K562 (cell line): ENCODE measurements at regions not wholly inside any gene's neighbourhood (a gene's known extent, or its start where the extent isn't known, plus 50 kb on each side); places are given as distances from the start of the nearest gene placed in this dataset.

Experiments
- ATAC-seq: fragments of 200-7000 bp; cut with Tn5 transposase; 3 replicates; pipeline ENCODE4 v1.9.1; 2020; ENCODE audit warnings: moderate library complexity
- BruUV-seq: library from RNA; stranded (reverse); fragments of 400-500 nt; replicated peaks from 2 replicates; lab custom pipeline; 2021; lab: Mats Ljungman, UMichigan
- CTCF ChIA-PET: fragments of 300-600 bp; formaldehyde crosslinking; extraction: SDS; loops from one replicate; lab custom pipeline; 2021; ENCODE audit warnings: low intra/inter-chr PET ratio; lab: Yijun Ruan, JAX
- POLR2A ChIA-PET: fragments of 300-600, 350-650 bp; sonication (Branson Sonifier 250); formaldehyde crosslinking; extraction: SDS; loops from one replicate; lab custom pipeline; 2021; ENCODE audit warnings: antibody characterized with exemption, inconsistent platforms; lab: Yijun Ruan, JAX
- DNase-seq, 4 experiments: peaks; one replicate each; pipeline versions ENCODE4 v3.0.0 to v3.0.0-alpha.2; 2011 to 2018; ENCODE audit warnings: low spot score in 3 of 4, mixed read lengths in 3 of 4; ENCODE audit errors: extremely low read depth in 1 of 4
- FAIRE-seq: peaks from 2 replicates; lab custom pipeline; 2011; peaks lifted over from hg19 to GRCh38; lab: Jason Lieb, UNC
- H2AFZ ChIP-seq: 2 replicates; pipeline ENCODE4 v1.6.0; 2011; ENCODE audit warnings: low read depth, low read length, control low read depth, inconsistent platforms
- H3K27ac ChIP-seq: fragments of 200-600 bp; 3 replicates; pipeline ENCODE4 v1.8.0; 2011; ENCODE audit warnings: low read depth, mild to moderate bottlenecking, control low read depth, inconsistent platforms, low read length, moderate library complexity, mixed read lengths; ENCODE audit errors: extremely low read depth
- H3K27me3 ChIP-seq, 2 experiments: fragments of 300-600 bp in 1 of 2; 2 replicates in 1 of 2; 3 replicates in 1 of 2; pipeline versions ENCODE4 v1.6.0 to v1.8.0; 2011; ENCODE audit warnings: inconsistent platforms in 2 of 2, low read length in 2 of 2, mild to moderate bottlenecking in 1 of 2, mixed read lengths in 1 of 2, moderate library complexity in 1 of 2; ENCODE audit not compliant: control insufficient read depth in 2 of 2, insufficient read depth in 2 of 2
- H3K36me3 ChIP-seq: fragments of 300-600 bp; 3 replicates; pipeline ENCODE4 v1.8.0; 2011; ENCODE audit warnings: mild to moderate bottlenecking, low read length, inconsistent platforms; ENCODE audit not compliant: control insufficient read depth, insufficient read depth
- H3K4me1 ChIP-seq, 2 experiments: fragments of 200-600 bp in 1 of 2; replicated peaks in 1 of 2; 2 replicates in 1 of 2; 3 replicates in 1 of 2; pipeline versions ENCODE4 v1.5.1 to v1.8.0; 2011; ENCODE audit warnings: inconsistent platforms in 2 of 2, low read length in 2 of 2, mild to moderate bottlenecking in 1 of 2, mixed read lengths in 1 of 2, moderate library complexity in 1 of 2; ENCODE audit not compliant: control insufficient read depth in 2 of 2, insufficient read depth in 2 of 2
- H3K4me2 ChIP-seq: 2 replicates; pipeline ENCODE4 v1.6.1; 2011; ENCODE audit warnings: low read length, control low read depth, inconsistent platforms, mixed read lengths; ENCODE audit not compliant: insufficient read depth
- H3K4me3 ChIP-seq: fragments of 200-600 bp; sonication (generic), shearing (Covaris generic); 2 replicates; pipeline ENCODE4 v1.5.1; 2016; ENCODE audit warnings: control low read depth, inconsistent platforms
- H3K79me2 ChIP-seq: fragments of 200-600 bp; 3 replicates; pipeline ENCODE4 v1.8.0; 2011; ENCODE audit warnings: low read length, inconsistent platforms; ENCODE audit not compliant: control insufficient read depth, insufficient read depth
- H3K9ac ChIP-seq, 2 experiments: 2 replicates each; pipeline versions ENCODE4 v1.6.0 to v1.6.1; 2011; ENCODE audit warnings: low read depth in 2 of 2, low read length in 2 of 2, control low read depth in 1 of 2, inconsistent platforms in 1 of 2, mild to moderate bottlenecking in 1 of 2, mixed read lengths in 1 of 2; ENCODE audit not compliant: insufficient read depth in 1 of 2
- H3K9me1 ChIP-seq: one replicate; pipeline ENCODE4 v1.6.0; 2011; ENCODE audit warnings: inconsistent platforms, mild to moderate bottlenecking, low read length, moderate library complexity; ENCODE audit not compliant: control insufficient read depth, insufficient read depth
- H3K9me3 ChIP-seq: replicated peaks from 2 replicates; pipeline ENCODE4 v1.5.1; 2011; ENCODE audit warnings: low read depth, low read length, inconsistent platforms; ENCODE audit not compliant: control insufficient read depth, insufficient read depth
- H4K20me1 ChIP-seq: replicated peaks from 2 replicates; pipeline ENCODE4 v1.6.1; 2011; ENCODE audit warnings: low read length, inconsistent platforms, mixed read lengths; ENCODE audit not compliant: control insufficient read depth, insufficient read depth
- HNRNPH1 ChIP-seq: fragments of 200-400 bp; formaldehyde crosslinking; optimal IDR thresholded peaks from 2 replicates; pipeline ENCODE3; 2017; ENCODE audit warnings: low read depth, mild to moderate bottlenecking, low read length, moderate library complexity
- OTX1 ChIP-seq: fragments of 450-650 bp; formaldehyde crosslinking; IDR thresholded peaks from 2 replicates; pipeline ENCODE4 v1.4.0; 2022; ENCODE audit warnings: mild to moderate bottlenecking
- PURB ChIP-seq: sonication (generic); formaldehyde crosslinking; IDR thresholded peaks from 2 replicates; pipeline ENCODE4 v1.9.0; 2021; ENCODE audit warnings: low read depth, mild to moderate bottlenecking, missing genetic modification reagents
- SMAD2 ChIP-seq: fragments of 150-350 bp; IDR thresholded peaks from 2 replicates; pipeline ENCODE4 v1.6.1; 2014; ENCODE audit warnings: low read depth, mild to moderate bottlenecking, low read length
- ZBTB11 ChIP-seq, 3 experiments: fragments of 200-800 bp in 1 of 3; fragments of 250-450 bp in 1 of 3; fragments of 450-650 bp in 1 of 3; sonication (Bioruptor Pico) in 1 of 3; sonication (Bioruptor generic) in 1 of 3; formaldehyde crosslinking in 1 of 3; IDR thresholded peaks; 2 replicates each; pipeline versions ENCODE4 v1.6.1 to v1.8.0; 2016 to 2022; ENCODE audit warnings: mild to moderate bottlenecking in 2 of 3, missing genetic modification characterization in 2 of 3, missing compliant biosample characterization in 1 of 3, moderate library complexity in 1 of 3
- ZKSCAN3 ChIP-seq: fragments of 250-450 bp; sonication (Bioruptor Pico); IDR thresholded peaks from 2 replicates; pipeline ENCODE4 v1.4.0; 2020
- ZNF143 ChIP-seq: sonication (generic); formaldehyde crosslinking; IDR thresholded peaks from 2 replicates; pipeline ENCODE4 v1.9.0; 2022; ENCODE audit warnings: mild to moderate bottlenecking, missing genetic modification reagents
- ZNF778 ChIP-seq: fragments of 450-650 bp; formaldehyde crosslinking; IDR thresholded peaks from 2 replicates; pipeline ENCODE4 v1.4.0; 2020; ENCODE audit warnings: mild to moderate bottlenecking, moderate library complexity
- WGBS: fragments of 100-300 bp; shearing (Covaris generic); methylation state at CpG from one replicate; pipeline ENCODE4 v1.1.6; 2016; ENCODE audit warnings: low coverage, mixed read lengths; ENCODE audit not compliant: insufficient coverage; ENCODE audit errors: missing lambda C conversion rate; 5-methylcytosine and 5-hydroxymethylcytosine counted together
- in situ Hi-C: fragments of 300-500 bp; cut with MboI; formaldehyde crosslinking; loops from 4 replicates; pipeline ENCODE4 v1.15.0; 2018; ENCODE audit warnings: inconsistent platforms, mixed read lengths
- intact Hi-C: fragments of 100-400 bp; cut with micrococcal nuclease; formaldehyde crosslinking; loops from 2 replicates; pipeline ENCODE4 v1.14.2; 2022

GRCh38 chr11:116422556-116422955, 350.2 kb downstream of the BUD13 start (continued):
- no peak for TF ChIP-seq OTX1 (CRISPR knock-in tag)
- TF ChIP-seq HNRNPH1 = no peak
- no peak for TF ChIP-seq ZKSCAN3 (CRISPR knock-in tag)
- no peak for TF ChIP-seq SMAD2
- no peak for TF ChIP-seq ZNF778 (CRISPR knock-in tag)
- no peak for TF ChIP-seq PURB (CRISPR knock-in tag)

GRCh38 chr11:116421529-116422185, 351.1 kb downstream of the BUD13 start:
- no peak for DNase-seq
- CTCF ChIA-PET = no interaction called here
- 1% methylated on average over 14 of the region's 16 CpGs for WGBS
- H3K27ac ChIP-seq = no peak overlapping the region
- ATAC-seq = no peak
- no TSS peak for BruUV-seq
- POLR2A ChIA-PET = interaction anchor here (0.6 kb wide), 1 partner anchor 43 kb away, joined by 3 read pairs; no protein-coding TSS in a partner anchor
- H3K9me3 ChIP-seq = no peaks in the 10 kb centered on the region
- H3K4me1 ChIP-seq = no peaks in the 10 kb centered on the region
- no peak for FAIRE-seq
- H3K79me2 ChIP-seq = no peaks in the 10 kb centered on the region
- H3K4me2 ChIP-seq = no peak overlapping the region
- no peaks in the 10 kb centered on the region for H3K9me1 ChIP-seq
- no peaks in the 10 kb centered on the region for H3K36me3 ChIP-seq
- intact Hi-C loops = no loop called here
- no peak overlapping the region for H3K9ac ChIP-seq
- no peaks in the 10 kb centered on the region for H4K20me1 ChIP-seq
- H2AFZ ChIP-seq = no peak overlapping the region
- H3K4me3 ChIP-seq = no peak overlapping the region
- in situ Hi-C loops = no loop called here
- peaks cover 0 to 17% of the 10 kb centered on the region in 2 experiments; a peak in 2 of 5 replicates for H3K27me3 ChIP-seq
- TF ChIP-seq ZBTB11 (CRISPR knock-in tag; IDR thresholded peaks at IDR 0.05) = no peak
- no peak for TF ChIP-seq ZNF143 (CRISPR knock-in tag)
